H1 (cell line): ENCODE measurements at regions not wholly inside any gene's neighbourhood (a gene's known extent, or its start where the extent isn't known, plus 50 kb on each side); places are given as distances from the start of the nearest gene placed in this dataset.

Experiments used
- BCL11A ChIP-seq, 2 experiments: IDR thresholded peaks; one replicate each; pipeline ENCODE4 v1.6.1; 2011; ENCODE audit warnings: low read depth in 2 of 2, low read length in 2 of 2, mild to moderate bottlenecking in 2 of 2
- EZH2 ChIP-seq: fragments of 200-600 bp; sonication (generic); IDR thresholded peaks from 2 replicates; pipeline ENCODE4 v1.7.1; 2012; ENCODE audit warnings: low read depth, mild to moderate bottlenecking, moderate library complexity, low read length, inconsistent platforms; ENCODE audit not compliant: severe bottlenecking
- HDAC6 ChIP-seq: IDR thresholded peaks from one replicate; pipeline ENCODE4 v1.7.1; 2012; ENCODE audit warnings: low read depth, mild to moderate bottlenecking, inconsistent platforms, low read length, moderate library complexity
- RFX5 ChIP-seq: IDR thresholded peaks from 2 replicates; pipeline ENCODE4 v1.6.1; 2011; ENCODE audit warnings: low read depth, low read length, improper control_type of control experiment, borderline replicate concordance
- RNF2 ChIP-seq: fragments of 200-900, 300-1000 bp; sonication (generic); IDR thresholded peaks from 2 replicates; pipeline ENCODE4 v1.7.1; 2016; ENCODE audit warnings: borderline replicate concordance, low read depth, mild to moderate bottlenecking, antibody characterized with exemption, low read length; ENCODE audit not compliant: poor library complexity, severe bottlenecking; ENCODE audit errors: missing control alignments
- SP4 ChIP-seq: IDR thresholded peaks from 2 replicates; pipeline ENCODE4 v1.6.1; 2012; ENCODE audit warnings: low read length, inconsistent platforms

- TF ChIP-seq RNF2: no peak
- no peak for TF ChIP-seq RFX5
- TF ChIP-seq EZH2: no peak
- no peak for TF ChIP-seq BCL11A (IDR thresholded peaks at IDR 0.05; ENCODE audit: low read depth in 2 of 2, low read length in 2 of 2)
- no peak for TF ChIP-seq HDAC6
- no peak for TF ChIP-seq SP4
Observed at GRCh38 chr4:115355329-115355728, 241.9 kb upstream of the NDST4 start.
